ENCODE measurements at regions not wholly inside any gene's neighbourhood (a gene's known extent, or its start where the extent isn't known, plus 50 kb on each side); places are given as distances from the start of the nearest gene placed in this dataset.

DNA sequence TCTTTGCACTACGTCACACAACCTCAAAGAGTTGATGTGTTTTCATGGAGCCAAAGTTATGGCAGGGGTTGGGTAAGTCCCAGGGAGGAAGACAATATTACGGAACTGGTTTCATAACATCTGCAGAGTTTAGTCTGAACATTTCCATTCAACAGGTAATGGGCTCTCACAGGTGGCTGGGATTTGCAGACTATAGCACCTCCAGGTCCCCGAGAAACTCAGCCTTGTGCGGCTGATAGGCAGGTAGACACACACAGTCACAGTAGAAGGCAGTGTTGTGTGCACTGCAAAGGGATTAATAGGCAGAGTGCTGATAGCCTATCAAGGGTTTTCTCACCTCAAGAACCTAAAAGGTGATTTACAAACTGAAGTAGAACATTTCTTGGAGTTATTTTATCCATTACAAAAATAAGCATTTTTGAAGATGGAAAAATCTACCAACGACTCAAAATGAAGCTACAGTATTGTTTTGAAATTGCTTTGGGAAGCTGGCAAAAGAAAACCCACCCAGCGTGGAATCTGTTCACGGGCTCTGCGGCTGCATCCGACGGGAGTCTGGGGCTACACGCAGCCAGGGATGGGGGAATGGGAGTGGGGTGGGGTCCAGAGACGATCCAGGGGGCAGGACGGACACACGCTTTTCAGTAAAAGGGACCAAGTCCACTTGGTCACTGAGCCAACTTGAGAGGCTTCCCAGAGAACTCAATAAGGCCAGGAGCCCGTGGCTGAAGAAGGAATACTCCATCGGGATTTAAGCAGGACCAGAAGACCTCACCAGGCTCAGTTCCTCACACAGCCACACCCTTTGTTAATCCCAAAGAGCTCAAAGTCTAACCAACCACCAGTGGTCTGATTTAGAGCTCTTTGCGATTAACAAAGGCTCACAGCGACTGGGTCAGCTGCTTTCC lies 82.9 kb downstream of the CHRNA1 start:
- TF ChIP-seq, protein P1, sequence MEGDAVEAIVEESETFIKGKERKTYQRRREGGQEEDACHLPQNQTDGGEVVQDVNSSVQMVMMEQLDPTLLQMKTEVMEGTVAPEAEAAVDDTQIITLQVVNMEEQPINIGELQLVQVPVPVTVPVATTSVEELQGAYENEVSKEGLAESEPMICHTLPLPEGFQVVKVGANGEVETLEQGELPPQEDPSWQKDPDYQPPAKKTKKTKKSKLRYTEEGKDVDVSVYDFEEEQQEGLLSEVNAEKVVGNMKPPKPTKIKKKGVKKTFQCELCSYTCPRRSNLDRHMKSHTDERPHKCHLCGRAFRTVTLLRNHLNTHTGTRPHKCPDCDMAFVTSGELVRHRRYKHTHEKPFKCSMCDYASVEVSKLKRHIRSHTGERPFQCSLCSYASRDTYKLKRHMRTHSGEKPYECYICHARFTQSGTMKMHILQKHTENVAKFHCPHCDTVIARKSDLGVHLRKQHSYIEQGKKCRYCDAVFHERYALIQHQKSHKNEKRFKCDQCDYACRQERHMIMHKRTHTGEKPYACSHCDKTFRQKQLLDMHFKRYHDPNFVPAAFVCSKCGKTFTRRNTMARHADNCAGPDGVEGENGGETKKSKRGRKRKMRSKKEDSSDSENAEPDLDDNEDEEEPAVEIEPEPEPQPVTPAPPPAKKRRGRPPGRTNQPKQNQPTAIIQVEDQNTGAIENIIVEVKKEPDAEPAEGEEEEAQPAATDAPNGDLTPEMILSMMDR (conservative IDR thresholded peaks at IDR 0.05 in 1 of 2, IDR thresholded peaks at IDR 0.05 in 1 of 2; ENCODE audit: low read depth in 1 of 2, low read length in 2 of 2) = no peak
- no peak for TF ChIP-seq EZH2 (IDR thresholded peaks at IDR 0.05; ENCODE audit: low read length, missing control alignments)
